Calu3 (cell line): ENCODE measurements at regions not wholly inside any gene's neighbourhood (a gene's known extent, or its start where the extent isn't known, plus 50 kb on each side); places are given as distances from the start of the nearest gene placed in this dataset.

Source experiments
- BruUV-seq: library from RNA; stranded (reverse); fragments of 400-500 nt; replicated peaks from 2 replicates; lab custom pipeline; 2021; lab: Mats Ljungman, UMichigan
- CTCF ChIA-PET: fragments of 300-600 bp; sonication (Branson Sonifier 250); formaldehyde crosslinking; loops from one replicate; lab custom pipeline; 2022; ENCODE audit warnings: antibody characterized with exemption; lab: Charles Lee
- DNase-seq: peaks from one replicate; pipeline ENCODE4 v3.0.0; 2022
- H3K27ac Mint-ChIP-seq: one replicate; pipeline ENCODE4 v1.8.0; 2022; ENCODE audit warnings: mixed read lengths; ENCODE audit not compliant: unreplicated experiment
- H3K27me3 Mint-ChIP-seq: one replicate; pipeline ENCODE4 v1.8.0; 2022; ENCODE audit warnings: mixed read lengths; ENCODE audit not compliant: unreplicated experiment
- H3K36me3 Mint-ChIP-seq: one replicate; pipeline ENCODE4 v1.8.0; 2022; ENCODE audit warnings: mild to moderate bottlenecking, moderate library complexity, mixed read lengths; ENCODE audit not compliant: insufficient read depth, unreplicated experiment
- H3K4me1 Mint-ChIP-seq: one replicate; pipeline ENCODE4 v1.8.0; 2022; ENCODE audit warnings: mild to moderate bottlenecking, low read depth, mixed read lengths; ENCODE audit not compliant: unreplicated experiment
- H3K4me3 Mint-ChIP-seq: one replicate; pipeline ENCODE4 v1.8.0; 2022; ENCODE audit warnings: mild to moderate bottlenecking, low read depth, moderate library complexity, mixed read lengths; ENCODE audit not compliant: unreplicated experiment
- H3K9me3 Mint-ChIP-seq: one replicate; pipeline ENCODE4 v1.8.0; 2022; ENCODE audit warnings: low read depth, mixed read lengths; ENCODE audit not compliant: unreplicated experiment
- intact Hi-C: fragments of 100-400 bp; cut with micrococcal nuclease; formaldehyde crosslinking; loops from one replicate; pipeline ENCODE4 v1.10.0; 2022; ENCODE audit not compliant: unreplicated experiment
- TF ChIP-seq, protein P1 (sequence below): fragments of 200-600 bp; IDR thresholded peaks from one replicate; pipeline ENCODE4 v1.8.0; 2022; ENCODE audit warnings: antibody characterized with exemption; ENCODE audit not compliant: unreplicated experiment

DNA sequence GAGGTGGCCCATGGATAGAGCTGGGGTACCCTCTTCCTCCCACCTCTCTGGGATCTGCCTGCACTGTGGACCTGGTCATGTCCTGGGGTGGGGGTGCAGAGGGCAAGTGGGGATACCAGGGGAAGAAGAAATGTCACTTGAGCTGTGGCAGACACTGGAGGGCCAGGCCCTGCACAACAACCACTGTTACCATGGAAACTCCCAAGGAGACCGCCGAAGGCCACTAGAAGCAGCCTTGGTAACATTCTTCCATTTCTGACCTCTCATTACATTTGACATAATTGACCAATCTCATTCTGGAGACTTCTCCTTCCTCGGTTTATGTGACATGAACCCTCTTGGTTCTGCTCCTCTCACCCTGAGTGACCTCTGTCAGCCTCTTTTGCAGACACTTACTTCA is 179.9 kb upstream of the SERP2 start:
- H3K27ac Mint-ChIP-seq = no peak overlapping the region
- no peak overlapping the region for H3K4me3 Mint-ChIP-seq
- TF ChIP-seq, protein P1, sequence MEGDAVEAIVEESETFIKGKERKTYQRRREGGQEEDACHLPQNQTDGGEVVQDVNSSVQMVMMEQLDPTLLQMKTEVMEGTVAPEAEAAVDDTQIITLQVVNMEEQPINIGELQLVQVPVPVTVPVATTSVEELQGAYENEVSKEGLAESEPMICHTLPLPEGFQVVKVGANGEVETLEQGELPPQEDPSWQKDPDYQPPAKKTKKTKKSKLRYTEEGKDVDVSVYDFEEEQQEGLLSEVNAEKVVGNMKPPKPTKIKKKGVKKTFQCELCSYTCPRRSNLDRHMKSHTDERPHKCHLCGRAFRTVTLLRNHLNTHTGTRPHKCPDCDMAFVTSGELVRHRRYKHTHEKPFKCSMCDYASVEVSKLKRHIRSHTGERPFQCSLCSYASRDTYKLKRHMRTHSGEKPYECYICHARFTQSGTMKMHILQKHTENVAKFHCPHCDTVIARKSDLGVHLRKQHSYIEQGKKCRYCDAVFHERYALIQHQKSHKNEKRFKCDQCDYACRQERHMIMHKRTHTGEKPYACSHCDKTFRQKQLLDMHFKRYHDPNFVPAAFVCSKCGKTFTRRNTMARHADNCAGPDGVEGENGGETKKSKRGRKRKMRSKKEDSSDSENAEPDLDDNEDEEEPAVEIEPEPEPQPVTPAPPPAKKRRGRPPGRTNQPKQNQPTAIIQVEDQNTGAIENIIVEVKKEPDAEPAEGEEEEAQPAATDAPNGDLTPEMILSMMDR = no peak
- no peak for DNase-seq
- no peaks in the 10 kb centered on the region for H3K9me3 Mint-ChIP-seq
- no peaks in the 10 kb centered on the region for H3K27me3 Mint-ChIP-seq
- no TSS peak for BruUV-seq
- peaks cover 6% of the 10 kb centered on the region for H3K36me3 Mint-ChIP-seq
- CTCF ChIA-PET = no interaction called here
- intact Hi-C loops = loop anchor here (5.0 kb wide), 1 partner anchor 244 kb away; no protein-coding TSS in a partner anchor
- peaks cover 35% of the 10 kb centered on the region for H3K4me1 Mint-ChIP-seq

DNA sequence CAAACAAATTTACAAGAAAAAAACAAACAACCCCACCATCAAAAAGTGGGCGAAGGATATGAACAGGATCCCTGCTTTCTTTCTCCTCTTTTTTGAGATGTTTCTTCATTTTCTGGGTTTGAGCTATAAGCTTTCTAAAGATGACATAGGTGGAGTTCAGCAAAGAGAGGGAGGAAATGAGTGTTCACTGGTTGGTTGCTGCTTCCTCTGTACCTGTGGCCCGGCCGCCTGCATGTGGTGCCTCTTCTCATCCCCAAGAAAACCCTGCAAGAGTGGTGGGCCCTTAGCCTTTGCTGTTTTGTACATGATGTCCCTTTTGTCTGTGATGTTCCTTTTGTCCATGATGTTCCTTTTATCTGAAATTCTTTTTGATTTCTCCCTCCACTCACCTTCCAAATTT is 178.4 kb upstream of the SERP2 start:
- Mint-ChIP-seq H3K27me3 (no peaks in the 10 kb centered on the region), H3K4me1 (peaks cover 40% of the 10 kb centered on the region), H3K36me3 (peaks cover 6% of the 10 kb centered on the region), H3K4me3 (no peak overlapping the region), H3K9me3 (no peaks in the 10 kb centered on the region), H3K27ac (no peak overlapping the region)
- TF ChIP-seq, protein P1 = no peak
- intact Hi-C loops = no loop called here
- no TSS peak for BruUV-seq
- CTCF ChIA-PET = no interaction called here
- DNase-seq = no peak

DNA sequence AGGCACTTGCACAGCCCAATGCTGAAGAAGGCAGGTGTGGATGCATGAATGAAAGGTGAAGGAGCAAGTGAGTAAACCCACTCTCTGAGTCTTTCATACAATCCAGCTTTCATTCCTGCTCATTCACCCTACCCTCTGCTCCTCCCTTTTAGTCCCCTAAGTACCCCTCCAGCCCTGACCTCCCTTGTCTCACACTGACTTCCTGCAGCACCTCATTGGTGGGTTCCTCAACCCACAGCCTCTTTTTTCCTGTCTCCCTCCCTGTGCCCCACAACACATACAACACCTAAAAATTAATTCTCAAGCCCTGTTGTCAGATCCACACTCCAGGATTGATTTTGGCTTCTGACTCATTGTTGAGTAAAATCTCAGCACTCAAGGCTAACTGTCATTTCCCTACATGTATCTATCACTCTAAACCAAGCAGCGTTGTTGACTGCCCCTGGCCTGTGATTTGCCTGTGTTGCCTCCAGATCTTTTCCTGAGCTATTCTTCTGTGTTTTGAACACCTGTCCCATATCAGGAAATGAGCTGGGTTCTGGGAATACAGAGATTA is 177.3 kb upstream of the SERP2 start:
- Mint-ChIP-seq H3K36me3 (peaks cover 6% of the 10 kb centered on the region), H3K27ac (no peak overlapping the region), H3K9me3 (no peaks in the 10 kb centered on the region), H3K4me1 (peaks cover 35% of the 10 kb centered on the region), H3K4me3 (no peak overlapping the region), H3K27me3 (no peaks in the 10 kb centered on the region)
- TF ChIP-seq, protein P1 = no peak
- CTCF ChIA-PET = no interaction called here
- no TSS peak for BruUV-seq
- DNase-seq = no peak
- intact Hi-C loops = no loop called here

DNA sequence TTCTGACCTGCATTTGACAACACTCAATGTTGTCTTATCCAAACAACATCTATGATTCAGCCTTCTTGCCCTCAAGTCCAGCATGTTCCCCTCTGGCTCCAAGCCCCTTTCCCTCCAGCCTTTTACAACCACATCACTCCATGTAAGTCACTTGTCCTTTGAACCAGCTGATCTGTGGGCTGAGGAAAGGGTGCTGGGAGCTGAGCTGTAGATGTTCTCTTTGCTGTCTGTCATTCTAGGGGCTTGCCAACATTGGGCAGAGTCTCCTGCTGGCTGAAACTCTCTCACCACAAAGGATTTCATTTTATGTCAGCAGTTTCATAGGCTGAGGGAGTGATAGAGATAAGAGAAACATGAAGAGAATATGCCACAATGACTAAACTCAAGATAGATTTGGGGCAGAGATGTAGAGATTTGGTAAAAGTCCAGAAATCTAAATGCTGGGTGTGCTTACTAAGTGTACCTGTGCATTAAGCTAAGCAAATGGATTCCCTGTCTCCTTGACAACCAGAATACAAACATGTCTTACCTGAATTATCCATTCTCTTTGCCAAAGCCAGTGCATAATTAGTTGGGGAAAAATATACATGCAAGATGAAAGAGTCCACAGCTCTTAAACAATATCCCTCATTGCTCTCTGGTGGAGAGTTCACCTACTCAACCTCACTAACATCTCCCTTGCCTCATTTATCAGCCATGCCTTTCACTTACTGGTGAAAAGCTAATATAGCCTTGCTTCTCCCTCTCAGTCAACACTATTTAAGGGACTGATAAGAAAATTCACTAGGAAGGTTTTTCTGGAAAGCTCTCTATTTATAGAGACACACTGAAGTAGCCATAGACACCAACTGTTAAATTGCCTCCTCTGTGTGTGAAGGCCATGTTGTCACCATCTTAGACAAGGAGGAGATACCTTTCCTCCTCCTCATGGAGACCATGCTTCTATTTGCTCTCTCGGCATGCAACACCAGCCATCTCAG is 175.5 kb upstream of the SERP2 start:
- no peak for DNase-seq

More for the DNA sequence above, 175.5 kb upstream of the SERP2 start:
- Mint-ChIP-seq H3K36me3 (peaks cover 6% of the 10 kb centered on the region), H3K9me3 (no peaks in the 10 kb centered on the region), H3K4me1 (peaks cover 19% of the 10 kb centered on the region), H3K27me3 (no peaks in the 10 kb centered on the region), H3K27ac (no peak overlapping the region), H3K4me3 (no peak overlapping the region)
- intact Hi-C loops = no loop called here
- TF ChIP-seq, protein P1 = no peak
- BruUV-seq = no TSS peak
- CTCF ChIA-PET = interaction anchor here (0.6 kb wide), 1 partner anchor 296 kb away, joined by 3 read pairs; no protein-coding TSS in a partner anchor
